K562 (cell line): ENCODE measurements at regions not wholly inside any gene's neighbourhood (a gene's known extent, or its start where the extent isn't known, plus 50 kb on each side); places are given as distances from the start of the nearest gene placed in this dataset.

Experiments
- BACH1 ChIP-seq: fragments of 200-800 bp; sonication (Bioruptor generic); IDR thresholded peaks from 2 replicates; pipeline ENCODE4 v1.6.1; 2016; ENCODE audit warnings: missing genetic modification characterization, missing compliant biosample characterization
- BCOR ChIP-seq: fragments of 450-650 bp; IDR thresholded peaks from 2 replicates; pipeline ENCODE4 v1.6.1; 2016
- CEBPB ChIP-seq: fragments of 450-650 bp; IDR thresholded peaks from 2 replicates; pipeline ENCODE4 v1.6.1; 2016; ENCODE audit warnings: missing genetic modification characterization, missing compliant biosample characterization
- ELF1 ChIP-seq: fragments of 200-800 bp; sonication (Bioruptor generic); IDR thresholded peaks from 2 replicates; pipeline ENCODE4 v1.6.1; 2016; ENCODE audit warnings: missing genetic modification characterization, missing compliant biosample characterization
- FOS ChIP-seq: IDR thresholded peaks from 3 replicates; pipeline ENCODE4 v1.6.1; 2011; ENCODE audit not compliant: insufficient read length; ENCODE audit errors: extremely low read depth
- IRF2 ChIP-seq: sonication (generic); formaldehyde crosslinking; IDR thresholded peaks from 2 replicates; pipeline ENCODE4 v1.8.1; 2022; ENCODE audit warnings: mild to moderate bottlenecking, missing genetic modification reagents
- KDM1A ChIP-seq, 2 experiments: fragments of 450-650 bp; IDR thresholded peaks; 2 replicates each; pipeline ENCODE4 v1.6.1; 2016; ENCODE audit warnings: mild to moderate bottlenecking in 2 of 2
- MAFF ChIP-seq: IDR thresholded peaks from 2 replicates; pipeline ENCODE4 v1.6.1; 2012; ENCODE audit warnings: low read length, improper control_type of control experiment
- MCM3 ChIP-seq: fragments of 450-650 bp; IDR thresholded peaks from 2 replicates; pipeline ENCODE4 v1.6.1; 2016
- PHF21A ChIP-seq: fragments of 450-650 bp; IDR thresholded peaks from 2 replicates; pipeline ENCODE4 v1.6.1; 2017; ENCODE audit warnings: low read depth, borderline replicate concordance
- POU5F1 ChIP-seq: fragments of 150-350 bp; IDR thresholded peaks from 2 replicates; pipeline ENCODE4 v1.6.1; 2014; ENCODE audit warnings: borderline replicate concordance, low read length, low read depth, mild to moderate bottlenecking; ENCODE audit not compliant: partially characterized antibody
- PYGO2 ChIP-seq: fragments of 450-650 bp; IDR thresholded peaks from 2 replicates; pipeline ENCODE4 v1.6.1; 2016; ENCODE audit warnings: mild to moderate bottlenecking, missing genetic modification characterization, moderate library complexity, missing compliant biosample characterization
- RBFOX2 ChIP-seq: fragments of 200-400 bp; formaldehyde crosslinking; IDR thresholded peaks from 2 replicates; pipeline ENCODE4 v1.6.1; 2017; ENCODE audit warnings: low read depth, mild to moderate bottlenecking, low read length, moderate library complexity
- RBM25 ChIP-seq: fragments of 200-400 bp; formaldehyde crosslinking; IDR thresholded peaks from 2 replicates; pipeline ENCODE4 v1.6.1; 2018; ENCODE audit warnings: low read length, low read depth, moderate library complexity; ENCODE audit not compliant: severe bottlenecking
- SNIP1 ChIP-seq: fragments of 450-650 bp; IDR thresholded peaks from 2 replicates; pipeline ENCODE4 v1.7.1; 2017; ENCODE audit warnings: low read depth, mild to moderate bottlenecking
- TCF15 ChIP-seq: fragments of 250-450 bp; sonication (Bioruptor Pico); IDR thresholded peaks from 2 replicates; pipeline ENCODE4 v1.8.0; 2022; ENCODE audit warnings: moderate library complexity, mild to moderate bottlenecking, inconsistent platforms
- ZBTB40 ChIP-seq, 2 experiments: fragments of 450-650 bp in 1 of 2; sonication (generic) in 1 of 2; formaldehyde crosslinking in 1 of 2; IDR thresholded peaks; 2 replicates each; pipeline versions ENCODE4 v1.7.1 to v1.9.0; 2016 to 2022; ENCODE audit warnings: inconsistent platforms in 1 of 2, mild to moderate bottlenecking in 1 of 2, missing genetic modification reagents in 1 of 2
- ZFP36 ChIP-seq: fragments of 150-350 bp; IDR thresholded peaks from 2 replicates; pipeline ENCODE4 v1.6.1; 2018; ENCODE audit warnings: low read length, low read depth; ENCODE audit not compliant: partially characterized antibody
- ZNF143 ChIP-seq: sonication (generic); formaldehyde crosslinking; IDR thresholded peaks from 2 replicates; pipeline ENCODE4 v1.9.0; 2022; ENCODE audit warnings: mild to moderate bottlenecking, missing genetic modification reagents
- ZNF347 ChIP-seq: fragments of 450-650 bp; formaldehyde crosslinking; IDR thresholded peaks from 2 replicates; pipeline ENCODE4 v1.4.0; 2020; ENCODE audit warnings: low read depth, mild to moderate bottlenecking, moderate library complexity
- ZNF561 ChIP-seq: fragments of 450-650 bp; formaldehyde crosslinking; conservative IDR thresholded peaks from 2 replicates; pipeline ENCODE4 v1.4.0; 2020; ENCODE audit warnings: mild to moderate bottlenecking, moderate library complexity

- TF ChIP-seq ZBTB40 (IDR thresholded peaks at IDR 0.05) = no peak
- no peak for TF ChIP-seq ZBTB40 (CRISPR knock-in tag; IDR thresholded peaks at IDR 0.05)
- no peak for TF ChIP-seq SNIP1
- TF ChIP-seq MAFF = no peak
- TF ChIP-seq ELF1 = no peak
- TF ChIP-seq ZNF561 (CRISPR knock-in tag) = no peak
- TF ChIP-seq POU5F1 = no peak
- 0 out of 2 replicates have a peak, but pooled peaks have one; percentile 6 for TF ChIP-seq BACH1 (tag)
- TF ChIP-seq PHF21A = no peak
- no peak for TF ChIP-seq PYGO2
- no peak for TF ChIP-seq IRF2 (CRISPR knock-in tag)
- no peak for TF ChIP-seq TCF15 (CRISPR knock-in tag)
- TF ChIP-seq RBM25 = peak; percentile 85
- peak; percentile 34 to 47; a peak in 3 of 4 replicates for TF ChIP-seq KDM1A (IDR thresholded peaks at IDR 0.05)
- 0 out of 2 replicates have a peak, but pooled peaks have one; percentile 47 for TF ChIP-seq BCOR
- peak; percentile 31 for TF ChIP-seq ZFP36
- TF ChIP-seq ZNF143 (CRISPR knock-in tag) = no peak
- TF ChIP-seq ZNF347 (CRISPR knock-in tag) = no peak
- TF ChIP-seq RBFOX2 = 0 out of 2 replicates have a peak, but pooled peaks have one; percentile 29
- TF ChIP-seq FOS = no peak
- TF ChIP-seq MCM3 = no peak
- TF ChIP-seq CEBPB (tag) = peak; percentile 60
Observed at GRCh38 chr4:123599061-123599919, 202.7 kb downstream of the SPRY1 start (continued).
